Peyer's patch (tissue), 4 donors: ENCODE measurements at regions not wholly inside any gene's neighbourhood (a gene's known extent, or its start where the extent isn't known, plus 50 kb on each side); places are given as distances from the start of the nearest gene placed in this dataset.

Experiments used
- CTCF ChIP-seq, 6 experiments: fragments of 450-650 bp in 4 of 6; fragments of 200-600 bp in 2 of 6; sonication (generic) in 1 of 6; IDR thresholded peaks; one replicate each; pipeline ENCODE4 v1.5.1; 2017 to 2019; ENCODE audit warnings: antibody characterized with exemption in 6 of 6, mild to moderate bottlenecking in 3 of 6, moderate library complexity in 1 of 6
- POLR2A ChIP-seq, 2 donors: fragments of 450-650 bp; IDR thresholded peaks; one replicate each; pipeline ENCODE4 v1.5.1; 2017; ENCODE audit warnings: antibody characterized with exemption in 2 of 2, mild to moderate bottlenecking in 2 of 2, moderate library complexity in 2 of 2

- TF ChIP-seq CTCF (IDR thresholded peaks at IDR 0.05) (no peak), POLR2A (IDR thresholded peaks at IDR 0.05) (no peak)
These were observed 800.2 kb upstream of the LRFN5 start for GRCh38 chr14:40806471-40806870.
